Astrocyte of the cerebellum (primary cell): ENCODE measurements at regions not wholly inside any gene's neighbourhood (a gene's known extent, or its start where the extent isn't known, plus 50 kb on each side); places are given as distances from the start of the nearest gene placed in this dataset.

ENCODE experiments used
- DNase-seq: peaks from one replicate; pipeline ENCODE4 v3.0.0-alpha.2; 2011; ENCODE audit warnings: low read depth
- H3K4me3 ChIP-seq: 2 replicates; pipeline ENCODE4 v1.5.1; 2011; ENCODE audit warnings: mild to moderate bottlenecking, low read depth, low read length, moderate library complexity
- CTCF ChIP-seq: IDR thresholded peaks from 2 replicates; pipeline ENCODE4 v1.5.1; 2012; ENCODE audit warnings: low read length, low read depth, moderate library complexity, mild to moderate bottlenecking; ENCODE audit errors: missing control alignments
- in situ Hi-C: cut with HindIII; loops from 2 replicates; pipeline ENCODE4 v1.10.0; 2017; ENCODE audit warnings: low sequenced_read_pairs

- DNase-seq: no peak
- in situ Hi-C loops: no loop called here
- H3K4me3 ChIP-seq: no peak overlapping the region
- no peak for TF ChIP-seq CTCF
Measured at GRCh38 chr2:234715671-234716250, 218.9 kb upstream of the ARL4C start.

- no peak for TF ChIP-seq CTCF
- DNase-seq: no peak
- in situ Hi-C loops: no loop called here
Measured at GRCh38 chr2:234714711-234715110, 217.8 kb upstream of the ARL4C start.

GRCh38 chr2:234712421-234712935 lies 215.6 kb upstream of the ARL4C start:
- no peak for DNase-seq
- no peak for TF ChIP-seq CTCF
- in situ Hi-C loops: no loop called here
- H3K4me3 ChIP-seq: no peak overlapping the region

More at GRCh38 chr2:234714711-234715110, 217.8 kb upstream of the ARL4C start:
- H3K4me3 ChIP-seq: no peak overlapping the region

GRCh38 chr2:234711308-234711707 lies 214.4 kb upstream of the ARL4C start:
- in situ Hi-C loops: no loop called here
- no peak overlapping the region for H3K4me3 ChIP-seq
- DNase-seq: no peak
- TF ChIP-seq CTCF: no peak

GRCh38 chr2:234710587-234710986 lies 213.7 kb upstream of the ARL4C start:
- in situ Hi-C loops: no loop called here
- no peak for DNase-seq
- TF ChIP-seq CTCF: no peak
- H3K4me3 ChIP-seq: no peak overlapping the region

- TF ChIP-seq CTCF: no peak
- no peak for DNase-seq
- H3K4me3 ChIP-seq: no peak overlapping the region
- in situ Hi-C loops: no loop called here
Measured at GRCh38 chr2:234710066-234710465, 213.2 kb upstream of the ARL4C start.
